HEK293 (cell line): ENCODE measurements at regions not wholly inside any gene's neighbourhood (a gene's known extent, or its start where the extent isn't known, plus 50 kb on each side); places are given as distances from the start of the nearest gene placed in this dataset.

Experiments used
- CTCF ChIA-PET: fragments of 350-600 bp; formaldehyde crosslinking; extraction: SDS; loops from one replicate; lab custom pipeline; 2021; ENCODE audit warnings: antibody characterized with exemption; lab: Yijun Ruan, JAX
- POLR2A ChIA-PET: fragments of 300-600 bp; formaldehyde crosslinking; extraction: SDS; loops from one replicate; lab custom pipeline; 2020; ENCODE audit warnings: antibody characterized with exemption, inconsistent platforms; lab: Yijun Ruan, JAX
- H3K27ac ChIP-seq: fragments of 200-500 bp; sonication (Bioruptor generic); 2 replicates; pipeline ENCODE4 v1.5.1; 2014; ENCODE audit warnings: low read depth, low read length, control low read depth, inconsistent platforms; ENCODE audit errors: extremely low read depth
- H3K36me3 ChIP-seq, 2 experiments: fragments of 200-500 bp in 1 of 2; sonication (Bioruptor generic) in 1 of 2; 1 replicate in 1 of 2; 2 replicates in 1 of 2; pipeline ENCODE4 v1.5.1; 2014 to 2017; ENCODE audit warnings: inconsistent platforms in 2 of 2, low read length in 2 of 2; ENCODE audit not compliant: control insufficient read depth in 2 of 2, insufficient read depth in 1 of 2
- H3K4me1 ChIP-seq: fragments of 200-500 bp; sonication (Bioruptor generic); 2 replicates; pipeline ENCODE4 v1.5.1; 2014; ENCODE audit warnings: mild to moderate bottlenecking, low read length, inconsistent platforms; ENCODE audit not compliant: control insufficient read depth, insufficient read depth
- H3K4me3 ChIP-seq: 2 replicates; pipeline ENCODE4 v1.5.1; 2011; ENCODE audit warnings: low read depth, mild to moderate bottlenecking, control low read depth, low read length, moderate library complexity
- H3K9me3 ChIP-seq: fragments of 200-500 bp; sonication (Bioruptor generic); 2 replicates; pipeline ENCODE4 v1.5.1; 2014; ENCODE audit warnings: low read depth, low read length, inconsistent platforms; ENCODE audit not compliant: control insufficient read depth, insufficient read depth
- AEBP2 ChIP-seq: fragments of 450-650 bp; formaldehyde crosslinking; IDR thresholded peaks from 2 replicates; pipeline ENCODE4 v1.5.1; 2016; ENCODE audit warnings: missing biosample characterization, missing genetic modification characterization, borderline replicate concordance
- BCL6B ChIP-seq: fragments of 450-650 bp; formaldehyde crosslinking; IDR thresholded peaks from 2 replicates; pipeline ENCODE4 v1.5.1; 2017; ENCODE audit warnings: missing biosample characterization, missing genetic modification characterization
- ELK4 ChIP-seq: IDR thresholded peaks from 2 replicates; pipeline ENCODE4 v1.6.1; 2011; ENCODE audit warnings: mild to moderate bottlenecking, low read depth, low read length, borderline replicate concordance
- INSM2 ChIP-seq: fragments of 450-650 bp; formaldehyde crosslinking; IDR thresholded peaks from 2 replicates; pipeline ENCODE4 v1.5.1; 2016; ENCODE audit warnings: missing biosample characterization, missing genetic modification characterization
- MZF1 ChIP-seq: fragments of 450-650 bp; formaldehyde crosslinking; IDR thresholded peaks from 2 replicates; pipeline ENCODE4 v1.5.1; 2017; ENCODE audit warnings: missing biosample characterization, missing genetic modification characterization, borderline replicate concordance
- PATZ1 ChIP-seq: fragments of 450-650 bp; formaldehyde crosslinking; IDR thresholded peaks from 2 replicates; pipeline ENCODE4 v1.5.1; 2016; ENCODE audit warnings: missing biosample characterization, missing genetic modification characterization
- ZBTB44 ChIP-seq: fragments of 450-650 bp; IDR thresholded peaks from 2 replicates; pipeline ENCODE4 v1.5.1; 2018; ENCODE audit warnings: missing biosample characterization, mild to moderate bottlenecking, missing genetic modification characterization
- ZBTB48 ChIP-seq: fragments of 450-650 bp; formaldehyde crosslinking; IDR thresholded peaks from 2 replicates; pipeline ENCODE4 v1.5.1; 2016; ENCODE audit warnings: missing biosample characterization, missing genetic modification characterization
- ZFP37 ChIP-seq: fragments of 450-650 bp; formaldehyde crosslinking; IDR thresholded peaks from 2 replicates; pipeline ENCODE4 v1.5.1; 2016; ENCODE audit warnings: missing biosample characterization, missing genetic modification characterization
- ZFP41 ChIP-seq: fragments of 450-650 bp; formaldehyde crosslinking; IDR thresholded peaks from 2 replicates; pipeline ENCODE4 v1.5.1; 2016; ENCODE audit warnings: missing biosample characterization, missing genetic modification characterization, borderline replicate concordance
- ZNF112 ChIP-seq: fragments of 450-650 bp; formaldehyde crosslinking; IDR thresholded peaks from 2 replicates; pipeline ENCODE4 v1.5.0; 2017; ENCODE audit warnings: missing biosample characterization, missing genetic modification characterization
- ZNF121 ChIP-seq: fragments of 450-650 bp; formaldehyde crosslinking; IDR thresholded peaks from 2 replicates; pipeline ENCODE4 v1.5.1; 2016; ENCODE audit warnings: missing biosample characterization, missing genetic modification characterization
- ZNF133 ChIP-seq: fragments of 450-650 bp; formaldehyde crosslinking; IDR thresholded peaks from 2 replicates; pipeline ENCODE4 v1.5.1; 2016; ENCODE audit warnings: missing biosample characterization, missing genetic modification characterization
- ZNF157 ChIP-seq: fragments of 450-650 bp; formaldehyde crosslinking; IDR thresholded peaks from 2 replicates; pipeline ENCODE4 v1.5.1; 2016; ENCODE audit warnings: missing biosample characterization, missing genetic modification characterization
- ZNF223 ChIP-seq: fragments of 450-650 bp; formaldehyde crosslinking; IDR thresholded peaks from 2 replicates; pipeline ENCODE4 v1.5.1; 2016; ENCODE audit warnings: missing biosample characterization, missing genetic modification characterization
- ZNF23 ChIP-seq: fragments of 450-650 bp; formaldehyde crosslinking; IDR thresholded peaks from 2 replicates; pipeline ENCODE4 v1.5.1; 2016; ENCODE audit warnings: missing biosample characterization, missing genetic modification characterization, borderline replicate concordance
- ZNF248 ChIP-seq: fragments of 450-650 bp; formaldehyde crosslinking; IDR thresholded peaks from 2 replicates; pipeline ENCODE4 v1.5.1; 2017; ENCODE audit warnings: missing biosample characterization, missing genetic modification characterization
- ZNF501 ChIP-seq: fragments of 450-650 bp; formaldehyde crosslinking; IDR thresholded peaks from 2 replicates; pipeline ENCODE4 v1.5.1; 2016; ENCODE audit warnings: missing biosample characterization, missing genetic modification characterization
- ZNF791 ChIP-seq: fragments of 450-650 bp; formaldehyde crosslinking; IDR thresholded peaks from 2 replicates; pipeline ENCODE4 v1.5.1; 2016; ENCODE audit warnings: missing biosample characterization, missing genetic modification characterization
- ZNF837 ChIP-seq: fragments of 450-650 bp; formaldehyde crosslinking; IDR thresholded peaks from 2 replicates; pipeline ENCODE4 v1.5.1; 2016; ENCODE audit warnings: missing biosample characterization, missing genetic modification characterization
- ZSCAN18 ChIP-seq: fragments of 450-650 bp; formaldehyde crosslinking; IDR thresholded peaks from 2 replicates; pipeline ENCODE4 v1.5.1; 2016; ENCODE audit warnings: missing biosample characterization, missing genetic modification characterization

GRCh38 chr1:4308806-4309205 is 345.6 kb upstream of the AJAP1 start (continued):
- TF ChIP-seq PATZ1 = no peak
- TF ChIP-seq ZNF248 (tag by site-specific recombination) = no peak
- no peak for TF ChIP-seq AEBP2 (tag by site-specific recombination)

GRCh38 chr1:4309676-4310320 is 344.6 kb upstream of the AJAP1 start:
- no peak overlapping the region for H3K4me3 ChIP-seq
- POLR2A ChIA-PET = no interaction called here
- no peak overlapping the region for H3K27ac ChIP-seq
- TF ChIP-seq BCL6B (tag by site-specific recombination) = no peak
- TF ChIP-seq ZFP41 (tag by site-specific recombination) = no peak
- no peak for TF ChIP-seq ZNF248 (tag by site-specific recombination)
- no peak for TF ChIP-seq ZNF121
- TF ChIP-seq INSM2 (tag by site-specific recombination) = no peak
- no peak for TF ChIP-seq ZNF837 (tag by site-specific recombination)
- no peak for TF ChIP-seq ZNF501 (tag by site-specific recombination)
- no peak for TF ChIP-seq ZFP37 (tag by site-specific recombination)
- no peak for TF ChIP-seq ZNF112 (tag by site-specific recombination)
- TF ChIP-seq ZBTB48 (tag by site-specific recombination) = no peak
- no peak for TF ChIP-seq ZNF791 (tag by site-specific recombination)
- TF ChIP-seq ELK4 = no peak
- TF ChIP-seq ZNF223 (tag by site-specific recombination) = no peak
- no peak for TF ChIP-seq ZSCAN18 (tag by site-specific recombination)
- no peak for TF ChIP-seq ZBTB44
- no peak for TF ChIP-seq MZF1 (tag by site-specific recombination)
- TF ChIP-seq ZNF157 (tag by site-specific recombination) = no peak
- TF ChIP-seq ZNF23 (tag by site-specific recombination) = no peak
- TF ChIP-seq ZNF133 (tag by site-specific recombination) = no peak
- CTCF ChIA-PET = no interaction called here
- no peaks in the 10 kb centered on the region for H3K9me3 ChIP-seq
- no peaks in the 10 kb centered on the region for H3K36me3 ChIP-seq
- H3K4me1 ChIP-seq = no peaks in the 10 kb centered on the region
